GM19193 (cell line): ENCODE measurements at regions not wholly inside any gene's neighbourhood (a gene's known extent, or its start where the extent isn't known, plus 50 kb on each side); places are given as distances from the start of the nearest gene placed in this dataset.

Source experiments
- POLR2A ChIP-seq: IDR thresholded peaks from 4 replicates; pipeline ENCODE4 v1.6.1; 2011; ENCODE audit not compliant: insufficient read depth, insufficient read length; ENCODE audit errors: extremely low read depth

DNA sequence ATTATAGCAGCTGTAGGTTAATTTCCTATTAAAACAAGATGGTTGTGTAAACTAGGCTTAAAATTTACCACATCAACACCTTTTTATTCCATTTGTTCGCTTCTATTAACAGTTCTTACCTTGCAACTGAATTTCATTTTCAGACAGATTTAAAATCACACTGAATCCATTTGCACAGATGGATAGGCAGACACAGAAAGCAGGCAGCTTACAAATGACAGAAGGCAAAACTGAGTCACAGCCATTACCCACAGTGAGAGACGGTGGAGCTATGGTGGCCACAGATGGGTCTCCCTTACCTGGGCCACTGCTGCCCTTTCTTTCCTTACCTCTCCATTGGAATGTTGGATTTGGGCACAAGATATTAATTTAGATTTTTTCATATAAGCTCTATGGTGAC, 1567.8 kb upstream of the SLC10A2 start:
- no peak for TF ChIP-seq POLR2A

GRCh38 chr13:104632736-104633135, 1566.5 kb upstream of the SLC10A2 start:
- TF ChIP-seq POLR2A, result no peak

GRCh38 chr13:104625201-104625600, 1559.0 kb upstream of the SLC10A2 start:
- TF ChIP-seq POLR2A, result no peak

DNA sequence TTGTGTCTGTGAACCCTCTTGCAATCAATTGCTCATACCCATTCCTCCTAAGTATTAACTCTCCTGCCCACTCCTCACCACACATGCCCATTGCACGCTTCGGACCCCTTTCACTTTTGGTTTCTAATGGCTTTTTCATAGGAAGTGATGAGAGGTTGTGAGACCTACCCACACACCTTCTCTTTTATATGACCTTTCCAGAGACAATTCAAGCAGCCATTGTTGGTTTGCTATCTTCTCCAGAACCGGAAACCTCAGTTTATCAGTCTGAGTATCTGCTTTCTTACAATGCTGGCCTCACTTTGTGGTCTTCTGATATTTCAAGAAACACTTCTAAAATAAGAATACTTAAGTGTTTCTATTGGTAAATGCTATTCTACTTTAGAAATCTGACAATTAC, 1550.8 kb upstream of the SLC10A2 start:
- TF ChIP-seq POLR2A, result no peak

- TF ChIP-seq POLR2A, result no peak
Observed at GRCh38 chr13:104614361-104615145, 1548.3 kb upstream of the SLC10A2 start.

GRCh38 chr13:104608331-104608730, 1542.1 kb upstream of the SLC10A2 start:
- no peak for TF ChIP-seq POLR2A

GRCh38 chr13:104597546-104598180, 1531.4 kb upstream of the SLC10A2 start:
- TF ChIP-seq POLR2A, result no peak

GRCh38 chr13:104595511-104595910, 1529.3 kb upstream of the SLC10A2 start:
- TF ChIP-seq POLR2A, result no peak

DNA sequence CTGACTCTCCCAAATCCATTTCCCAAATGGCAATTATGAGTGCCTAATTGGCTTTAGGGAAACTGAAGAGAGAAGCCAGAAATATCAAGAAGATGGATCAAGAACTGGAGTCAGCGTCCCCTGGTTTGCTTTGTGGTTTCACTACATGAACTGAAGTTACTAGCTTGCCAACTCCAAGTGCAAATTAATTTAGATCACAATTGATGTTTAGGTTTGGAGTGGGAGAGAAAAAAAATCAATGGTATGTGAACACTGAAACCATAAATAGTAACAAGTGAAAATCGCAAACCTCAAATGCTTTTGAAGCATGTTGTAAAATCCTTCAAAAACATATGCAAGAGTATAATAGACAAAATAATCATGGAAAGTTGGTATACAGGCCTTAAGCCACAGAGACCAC, 1528.6 kb upstream of the SLC10A2 start:
- no peak for TF ChIP-seq POLR2A

DNA sequence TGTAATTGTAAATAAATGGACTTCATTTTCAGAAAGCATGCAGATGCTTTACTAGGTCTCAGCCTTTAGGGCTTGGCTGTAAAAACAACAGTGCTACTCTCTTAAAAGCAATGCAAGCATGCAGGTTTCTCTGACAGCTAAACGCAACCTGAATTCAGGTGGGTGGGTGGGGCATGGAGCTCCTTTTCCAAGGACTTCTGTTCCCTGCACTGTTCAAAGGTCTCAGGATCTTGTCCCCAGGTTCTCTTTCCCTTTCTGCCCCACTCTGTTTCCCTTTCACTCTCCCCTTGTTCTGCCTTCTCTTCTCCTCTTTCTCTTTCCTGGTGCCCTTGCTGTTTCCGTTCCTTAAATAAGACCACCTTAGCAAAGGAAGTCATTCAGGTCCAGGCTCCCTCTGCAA, 1527.5 kb upstream of the SLC10A2 start:
- no peak for TF ChIP-seq POLR2A

GRCh38 chr13:104593251-104593576, 1527.0 kb upstream of the SLC10A2 start:
- TF ChIP-seq POLR2A, result no peak

- no peak for TF ChIP-seq POLR2A
Observed at GRCh38 chr13:104592545-104593250, 1526.5 kb upstream of the SLC10A2 start.

DNA sequence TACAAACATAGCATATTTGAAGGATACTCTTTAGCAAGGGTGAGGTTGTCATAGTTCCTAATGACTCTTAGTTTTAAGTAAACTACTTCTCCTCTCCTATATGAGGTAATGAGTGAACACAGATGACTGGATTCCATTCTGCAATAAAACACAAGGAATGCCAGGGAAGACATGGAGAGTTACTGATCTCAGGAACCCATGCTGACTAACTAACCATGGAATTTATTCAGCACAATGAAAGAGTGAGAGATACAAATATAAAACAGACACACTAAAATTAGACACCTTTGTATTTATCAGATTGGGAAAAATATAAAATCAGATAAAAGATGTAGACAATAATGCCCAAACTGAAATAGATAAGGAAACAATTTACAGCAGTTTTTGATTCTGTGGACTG, 1525.9 kb upstream of the SLC10A2 start:
- TF ChIP-seq POLR2A, result no peak

DNA sequence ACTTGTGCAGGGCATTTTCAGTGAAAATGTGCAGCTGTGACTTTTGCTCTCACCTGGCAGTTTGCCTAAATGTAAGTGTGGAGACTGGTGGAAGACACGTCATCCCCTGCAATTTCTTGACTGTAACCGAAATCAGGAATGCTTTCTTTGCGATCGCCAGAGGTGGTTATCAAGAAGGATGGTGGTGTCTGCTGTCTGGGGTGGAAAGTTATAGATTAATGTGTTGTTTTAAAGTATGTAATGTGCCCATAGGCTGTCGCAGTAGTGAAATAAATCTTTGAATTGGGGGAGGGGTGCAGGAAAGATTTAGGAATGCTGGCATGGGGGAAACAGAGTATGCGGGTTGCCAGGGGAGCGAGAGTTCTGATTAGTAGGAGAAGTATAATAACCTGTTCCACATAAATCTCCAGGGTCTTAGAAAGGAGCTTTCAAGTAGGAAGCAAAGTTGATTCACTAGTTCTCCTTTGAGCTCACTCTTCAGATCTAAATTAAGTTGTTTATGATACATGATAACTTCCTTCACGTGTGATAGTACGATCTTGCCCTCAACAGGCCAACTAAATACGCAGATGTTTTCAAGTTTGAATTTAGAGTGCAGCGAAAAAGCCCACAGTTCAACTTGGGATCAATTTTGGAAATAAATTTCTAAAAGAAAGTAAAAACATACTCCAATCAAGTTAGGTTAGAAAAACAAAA, 1520.0 kb upstream of the SLC10A2 start:
- TF ChIP-seq POLR2A, result no peak

DNA sequence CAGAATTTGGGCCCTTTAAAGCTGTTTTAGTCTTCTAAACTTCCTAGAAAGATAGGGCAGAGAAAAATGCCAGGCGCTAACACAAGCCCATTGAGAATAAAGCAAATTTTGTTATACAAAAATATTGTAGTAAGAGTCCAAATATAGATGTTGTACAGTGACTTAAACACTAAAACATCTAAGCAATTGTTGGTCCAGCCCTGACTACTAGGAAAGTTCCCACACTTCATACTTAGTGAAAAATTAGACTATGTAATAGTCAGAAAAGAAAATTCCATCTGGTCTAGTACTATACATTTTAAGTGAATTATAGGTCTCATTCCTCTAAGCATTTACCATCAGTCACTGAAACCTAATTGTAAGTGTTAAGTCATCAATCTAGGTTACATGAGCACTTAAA, 1518.3 kb upstream of the SLC10A2 start:
- no peak for TF ChIP-seq POLR2A
